Limb (tissue), 2 donors: ENCODE measurements at regions not wholly inside any gene's neighbourhood (a gene's known extent, or its start where the extent isn't known, plus 50 kb on each side); places are given as distances from the start of the nearest gene placed in this dataset.

Experiments
- DNase-seq, 2 donors: peaks; one replicate each; pipeline ENCODE4 v3.0.0-alpha.2; 2016; ENCODE audit errors: extremely low spot score in 2 of 2

DNA sequence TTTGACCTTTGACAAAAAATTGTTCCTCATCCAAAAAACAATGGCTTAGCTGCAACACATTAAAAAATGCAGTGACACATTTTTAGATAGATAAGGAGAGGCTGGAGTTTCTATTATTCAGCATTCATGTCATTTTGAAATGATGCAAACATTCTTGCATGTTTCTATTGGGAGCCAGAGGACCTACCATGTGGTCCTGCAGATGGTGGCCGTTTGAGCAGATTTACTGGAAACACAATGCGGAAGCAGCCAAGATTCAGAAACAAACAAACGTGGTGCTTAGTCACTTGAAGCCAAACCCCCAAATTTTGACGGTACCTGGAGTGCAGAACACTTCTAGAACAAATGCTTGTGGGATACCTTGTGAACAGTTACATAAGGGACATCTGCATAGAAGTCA lies 456.7 kb downstream of the PCDH18 start:
- no peak for DNase-seq

DNA sequence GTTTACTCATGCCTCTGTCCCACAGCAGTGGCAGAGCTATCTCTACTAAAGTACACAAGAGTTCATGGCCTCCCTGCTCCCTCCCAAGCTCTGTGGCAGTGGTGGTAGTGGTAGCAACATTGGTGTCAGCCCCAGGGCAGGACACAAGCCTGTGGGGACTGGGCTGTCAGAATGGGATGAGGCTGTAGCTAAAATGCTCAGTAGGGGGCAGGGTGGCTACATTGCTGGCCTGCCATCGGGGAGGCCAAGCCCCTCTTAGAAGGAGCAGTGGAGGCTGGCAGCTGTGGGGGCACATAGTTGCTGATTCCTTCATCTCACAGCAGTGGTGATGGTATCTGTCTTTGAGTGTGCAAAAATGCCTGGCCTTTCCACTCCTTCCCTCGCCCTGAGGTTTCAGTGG lies 461.7 kb downstream of the PCDH18 start:
- DNase-seq: no peak

DNA sequence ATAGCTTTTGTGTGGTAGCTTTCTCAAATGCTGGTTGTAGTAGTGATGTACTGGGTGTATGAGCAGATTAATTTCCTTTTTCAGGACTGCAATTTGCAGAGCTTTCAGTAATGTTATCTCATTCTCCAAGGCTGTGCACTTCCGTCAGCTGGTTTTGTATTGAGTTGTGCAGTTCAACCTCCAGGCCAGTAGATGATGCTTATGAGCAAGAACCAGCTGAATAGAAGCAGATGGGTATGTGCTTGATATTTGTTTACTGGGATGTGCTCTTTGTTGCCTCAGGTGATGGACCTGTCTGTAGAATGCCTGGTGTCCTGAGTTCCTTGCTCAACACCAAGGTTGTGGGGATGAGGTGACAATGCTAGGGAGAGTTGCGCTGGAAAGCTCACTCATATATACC lies 462.8 kb downstream of the PCDH18 start:
- no peak for DNase-seq

DNA sequence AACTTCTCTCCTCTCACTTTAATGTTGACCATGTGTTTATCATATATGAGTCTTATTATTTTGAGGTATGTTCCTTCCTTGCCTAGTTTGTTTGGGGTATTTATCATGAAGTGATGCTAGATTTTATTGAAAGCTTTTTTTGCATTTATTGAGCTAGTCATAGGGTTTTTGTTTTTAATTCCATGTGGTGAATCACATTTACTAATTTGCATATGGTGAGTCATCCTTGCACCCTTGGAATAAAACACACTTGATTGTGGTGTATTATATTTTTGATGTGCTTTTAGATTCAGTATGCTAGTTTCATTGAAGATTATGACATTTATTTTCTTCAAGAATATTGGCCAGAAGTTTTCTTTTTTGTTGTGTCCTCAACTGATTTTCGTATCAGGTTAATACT lies 464.6 kb downstream of the PCDH18 start:
- no peak for DNase-seq

DNA sequence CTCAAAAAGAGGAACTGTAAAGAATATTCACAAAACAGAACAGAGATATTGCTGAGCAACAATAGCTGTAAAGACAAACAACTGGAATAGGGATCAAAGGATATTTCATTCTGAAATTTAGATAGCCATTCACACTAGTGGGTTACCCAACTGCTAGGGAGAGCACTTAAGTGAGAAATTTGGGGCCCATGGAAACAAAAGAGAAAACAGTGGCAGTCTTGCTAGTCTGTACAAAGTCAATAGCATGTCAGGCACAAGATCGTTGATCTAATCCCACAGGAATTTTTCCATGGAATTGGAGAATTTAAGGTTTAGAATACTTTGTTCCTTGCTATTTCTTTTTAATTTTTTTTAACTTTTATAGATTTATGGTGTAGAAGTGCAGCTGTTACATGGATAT lies 467.0 kb downstream of the PCDH18 start:
- no peak for DNase-seq

DNA sequence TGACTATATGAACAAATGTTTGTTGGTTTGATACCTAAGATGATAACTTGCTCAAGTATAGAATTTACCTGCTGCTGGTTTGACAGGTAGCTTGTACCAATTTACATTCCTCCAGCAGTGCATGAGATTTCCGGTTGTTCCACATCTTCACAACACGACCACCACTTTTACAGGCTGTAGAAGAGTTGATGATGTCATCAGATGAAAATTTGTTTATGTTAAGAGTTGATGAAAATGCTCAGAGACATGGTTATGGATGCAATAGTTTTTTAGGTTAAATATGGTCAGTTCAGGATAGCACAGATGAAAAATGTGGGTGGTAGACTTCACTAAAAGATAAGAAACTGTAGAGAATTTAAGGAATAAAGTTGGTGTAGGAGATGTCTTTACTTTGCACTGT lies 468.3 kb downstream of the PCDH18 start:
- DNase-seq: no peak

DNA sequence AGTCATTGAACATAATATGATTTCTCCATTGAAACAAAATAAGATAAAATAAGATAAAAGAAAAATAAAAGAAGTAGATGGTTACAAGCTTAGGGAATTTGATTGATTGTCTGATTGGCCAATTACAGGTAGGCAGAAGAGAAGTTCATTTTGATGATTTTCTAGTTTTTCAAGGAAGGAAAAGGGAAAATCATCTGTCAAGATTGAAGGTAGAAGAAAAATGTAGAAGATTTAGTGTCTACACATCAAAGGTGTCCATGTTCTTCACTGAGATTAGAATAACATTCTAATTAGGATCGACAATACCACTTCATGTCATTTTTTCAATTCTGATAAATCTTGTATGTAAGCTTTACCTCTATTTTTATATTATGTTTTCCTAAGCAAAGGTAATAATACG lies 489.1 kb downstream of the PCDH18 start:
- DNase-seq: no peak

DNA sequence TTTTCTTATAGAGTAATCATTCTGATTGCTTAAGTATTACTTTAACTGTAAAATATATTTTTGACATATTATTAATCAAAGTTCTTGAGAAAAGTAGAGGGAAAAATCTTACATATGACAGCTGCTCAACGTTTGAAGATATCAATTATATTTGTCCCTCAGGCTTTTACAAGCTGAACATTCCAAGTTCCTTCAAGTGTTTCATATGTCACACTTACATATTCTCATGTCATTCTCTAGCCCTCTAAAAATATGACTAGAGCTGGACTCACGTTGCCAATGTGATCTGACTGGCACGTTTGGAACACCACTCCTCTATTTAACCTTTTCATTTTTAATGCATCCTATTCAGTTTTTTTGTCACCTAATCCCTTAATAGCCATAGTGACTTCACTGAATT lies 492.9 kb downstream of the PCDH18 start:
- DNase-seq: no peak

DNA sequence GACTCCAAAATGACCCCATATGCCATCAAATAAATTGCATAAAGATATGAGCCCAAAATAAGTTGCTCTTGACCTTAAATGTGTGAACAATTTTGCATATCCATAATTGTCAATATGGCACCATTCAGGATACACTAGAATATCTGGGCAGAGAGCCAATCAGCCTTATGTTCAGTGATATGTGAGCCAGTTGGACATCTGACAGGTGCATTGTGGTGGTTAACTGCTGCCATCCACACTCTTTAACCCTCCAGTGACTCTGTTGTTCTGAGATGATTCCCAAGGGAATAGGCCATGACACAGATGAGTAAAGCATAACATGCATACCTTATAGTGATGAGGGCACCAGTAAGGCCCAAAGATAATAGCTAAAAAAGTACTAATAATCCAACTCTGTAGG lies 500.1 kb downstream of the PCDH18 start:
- DNase-seq: no peak

DNA sequence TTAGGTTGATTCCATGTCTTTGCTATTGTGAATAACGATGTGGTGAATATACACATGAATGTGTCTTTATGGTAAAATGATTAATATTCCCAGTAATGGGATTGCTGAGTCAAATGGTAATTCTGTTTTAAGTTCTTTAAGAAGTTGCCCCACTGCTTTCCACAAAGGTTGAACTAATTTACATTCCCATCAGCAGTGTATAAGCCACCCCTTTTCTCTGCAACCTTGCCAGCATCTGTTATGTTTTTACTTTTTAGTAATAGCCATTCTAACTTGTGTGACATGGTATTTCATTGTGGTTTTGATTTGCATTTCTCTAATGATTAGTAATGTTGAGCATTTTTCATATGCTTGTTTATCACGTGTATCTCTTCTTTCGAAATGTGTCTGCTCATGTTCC lies 503.3 kb downstream of the PCDH18 start:
- DNase-seq: no peak

DNA sequence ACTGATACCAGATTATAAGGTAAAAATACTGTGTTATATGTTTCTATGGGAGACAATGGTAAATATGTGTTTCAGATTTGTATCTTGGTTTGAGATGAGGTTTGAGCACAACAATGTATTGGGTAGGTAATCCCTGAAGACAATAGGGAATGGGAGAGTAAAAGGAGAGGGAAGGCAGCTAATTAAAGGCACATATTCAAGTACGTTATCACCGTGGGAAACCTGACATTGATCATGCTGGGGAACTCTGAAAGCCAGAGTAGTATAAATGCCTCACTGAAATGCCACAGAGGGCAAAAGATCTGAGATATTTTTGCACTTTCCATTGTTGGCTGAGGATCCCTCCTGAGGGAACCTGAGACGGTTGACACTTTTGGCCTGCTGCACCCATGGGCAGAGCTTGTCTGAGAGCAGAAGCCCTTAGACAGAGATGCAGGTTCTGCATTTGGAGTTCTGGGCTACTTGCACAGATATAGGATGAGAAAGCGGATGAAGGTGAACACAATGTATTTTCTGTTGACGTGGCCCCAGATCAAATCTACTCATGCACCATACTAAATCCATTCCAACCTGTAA lies 506.7 kb downstream of the PCDH18 start:
- no peak for DNase-seq

DNA sequence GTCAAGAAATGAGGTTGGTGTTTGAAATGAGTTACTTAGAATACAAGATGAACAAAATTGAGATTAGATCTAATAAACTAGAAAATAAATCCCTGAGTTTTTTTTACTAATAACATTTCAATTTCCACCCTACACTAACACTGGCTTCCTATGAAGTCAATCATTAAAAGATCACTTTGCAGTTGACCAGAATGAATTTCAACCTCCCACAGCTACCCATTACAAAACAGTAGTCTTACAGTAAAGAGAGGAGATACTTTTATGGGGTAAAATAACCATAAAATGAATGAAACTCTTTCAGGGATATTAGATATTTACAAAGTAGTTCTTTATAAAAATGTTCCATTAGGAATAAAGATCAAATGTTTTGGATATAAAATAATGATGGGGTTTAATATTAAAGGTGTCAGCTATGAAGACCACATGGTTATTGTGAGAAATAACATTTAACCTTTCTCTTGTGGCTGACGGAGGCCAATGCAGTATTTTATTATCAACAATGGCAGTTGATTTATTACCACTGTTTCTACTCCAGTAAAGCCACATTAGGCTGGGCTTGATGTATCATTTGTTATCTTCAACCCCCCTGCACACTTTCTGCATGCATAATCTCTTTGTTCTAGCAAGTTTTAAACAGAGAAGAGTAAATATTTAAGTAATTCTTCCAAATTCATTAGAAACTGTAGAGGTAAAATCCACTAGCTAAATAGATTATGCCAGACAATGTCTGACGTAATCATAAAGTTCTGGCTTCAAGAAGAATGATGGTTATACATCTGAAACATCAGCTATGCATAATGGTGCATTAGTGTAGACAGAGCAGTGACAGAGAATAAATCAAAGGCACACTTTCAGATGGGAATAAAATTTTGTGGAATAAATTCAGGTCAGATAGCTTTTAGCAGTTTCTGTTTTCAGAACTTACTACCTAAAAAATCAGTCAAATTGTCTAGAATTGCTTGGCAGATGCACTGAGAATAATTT lies 516.6 kb downstream of the PCDH18 start:
- DNase-seq: no peak

DNA sequence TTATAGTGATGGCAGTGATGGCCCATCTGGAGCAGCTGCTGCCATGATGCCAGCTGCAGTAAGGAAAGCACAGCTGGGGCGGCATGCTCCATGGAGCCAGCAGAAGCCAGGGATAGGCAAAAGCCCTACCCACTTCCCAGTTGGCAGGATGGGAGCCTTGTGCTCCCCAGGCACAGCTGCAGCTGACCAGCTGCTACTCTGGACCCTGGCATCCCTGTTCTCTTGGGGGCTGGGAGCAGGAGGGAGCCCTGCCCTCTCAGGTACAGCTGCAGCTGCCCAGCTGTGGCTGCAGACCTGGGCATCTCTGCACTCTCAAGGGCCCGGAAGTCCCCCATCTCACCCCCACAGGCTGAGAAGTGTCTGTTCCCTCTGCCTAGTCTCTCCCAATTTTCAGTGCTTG lies 531.9 kb downstream of the PCDH18 start:
- DNase-seq: no peak

DNA sequence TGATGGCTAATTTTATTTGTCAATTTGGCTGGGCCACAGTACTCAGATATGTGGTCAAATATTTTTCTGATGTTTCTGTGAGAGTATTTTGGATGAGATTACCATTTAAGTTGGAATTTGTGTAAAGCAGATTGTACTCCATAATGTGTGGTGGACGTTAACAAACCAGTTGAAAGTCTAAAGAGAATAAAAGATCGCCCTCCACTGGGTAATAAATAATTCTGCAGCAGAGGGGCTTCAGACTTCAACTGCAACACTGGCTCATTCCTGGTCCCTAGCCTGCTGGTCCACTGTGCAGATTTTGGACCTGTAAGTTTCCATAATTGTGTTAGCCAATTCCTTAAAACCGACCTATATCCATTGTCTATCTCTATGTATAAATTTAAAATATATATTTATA lies 540.3 kb downstream of the PCDH18 start:
- DNase-seq: no peak

DNA sequence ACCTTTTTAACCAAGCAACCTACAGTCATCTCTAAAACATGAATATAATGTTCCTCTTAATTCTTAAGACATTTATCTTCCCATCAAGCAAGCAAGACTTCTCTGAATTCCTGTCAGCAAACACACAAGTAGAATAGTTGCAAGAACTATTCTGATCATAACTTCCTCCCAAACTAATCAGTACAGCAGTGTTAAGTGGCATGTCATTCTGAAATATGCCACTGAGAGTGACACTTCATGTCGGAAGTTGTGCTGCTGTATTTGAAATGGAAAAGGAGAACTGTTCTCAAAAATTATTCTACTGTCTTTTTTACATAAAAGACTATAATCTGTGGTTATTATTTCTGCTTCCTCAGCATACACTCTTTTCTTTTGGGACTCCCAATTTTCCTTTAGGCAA lies 546.6 kb downstream of the PCDH18 start:
- no peak for DNase-seq

DNA sequence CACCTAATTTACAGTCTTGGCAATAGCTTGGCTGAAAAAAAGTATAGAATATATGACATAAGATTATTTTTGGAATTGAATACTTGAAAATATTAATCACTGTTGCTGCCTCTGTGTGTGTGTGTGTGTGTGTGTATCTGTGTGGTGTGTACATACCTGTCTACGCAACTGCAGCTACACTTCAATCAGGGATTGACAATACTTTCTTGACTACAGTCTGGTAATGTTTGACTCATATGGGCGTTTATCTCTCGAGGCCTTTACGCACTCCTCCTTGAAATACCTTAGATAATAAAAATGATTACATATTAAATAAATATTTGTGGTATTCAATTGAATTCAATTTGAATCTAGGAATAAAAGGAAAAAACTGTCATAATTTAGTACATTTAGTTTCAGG lies 565.2 kb downstream of the PCDH18 start:
- DNase-seq: no peak

DNA sequence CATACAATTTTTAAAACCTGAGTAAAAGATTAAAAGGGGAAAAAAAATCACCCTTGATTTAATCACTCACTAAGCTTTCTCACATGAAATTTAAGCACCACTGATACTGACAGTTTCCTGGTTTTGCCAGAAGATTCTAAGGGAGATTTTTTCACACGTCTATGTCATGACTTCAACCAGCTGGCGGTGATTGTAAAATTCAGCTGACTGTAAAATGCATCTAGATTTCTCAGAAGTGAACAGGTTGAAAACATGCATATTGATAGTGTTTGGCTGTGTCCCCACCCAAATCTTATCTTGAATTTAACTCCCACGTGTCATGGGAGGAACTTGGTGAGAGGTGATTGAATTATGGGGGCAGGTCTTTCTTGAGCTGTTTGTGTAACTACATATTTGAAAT lies 566.8 kb downstream of the PCDH18 start:
- no peak for DNase-seq

DNA sequence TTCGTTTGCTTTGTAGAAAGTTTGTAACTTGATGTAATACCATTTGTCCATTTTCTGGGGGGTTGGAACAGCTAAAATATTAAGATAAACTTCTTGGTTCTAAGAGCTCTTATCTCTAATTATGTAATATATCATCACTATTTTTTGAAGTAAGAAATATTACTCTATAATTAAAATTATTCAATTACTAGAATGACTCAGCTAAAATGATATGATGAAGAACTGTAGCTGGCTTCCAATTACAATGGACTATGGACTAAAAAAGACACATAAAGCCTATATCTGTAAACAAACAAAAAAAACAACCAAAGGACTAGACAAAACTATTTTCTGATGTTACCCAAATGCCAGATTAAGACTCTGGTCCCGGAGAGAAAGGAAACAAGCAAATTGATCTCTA lies 569.4 kb downstream of the PCDH18 start:
- no peak for DNase-seq

DNA sequence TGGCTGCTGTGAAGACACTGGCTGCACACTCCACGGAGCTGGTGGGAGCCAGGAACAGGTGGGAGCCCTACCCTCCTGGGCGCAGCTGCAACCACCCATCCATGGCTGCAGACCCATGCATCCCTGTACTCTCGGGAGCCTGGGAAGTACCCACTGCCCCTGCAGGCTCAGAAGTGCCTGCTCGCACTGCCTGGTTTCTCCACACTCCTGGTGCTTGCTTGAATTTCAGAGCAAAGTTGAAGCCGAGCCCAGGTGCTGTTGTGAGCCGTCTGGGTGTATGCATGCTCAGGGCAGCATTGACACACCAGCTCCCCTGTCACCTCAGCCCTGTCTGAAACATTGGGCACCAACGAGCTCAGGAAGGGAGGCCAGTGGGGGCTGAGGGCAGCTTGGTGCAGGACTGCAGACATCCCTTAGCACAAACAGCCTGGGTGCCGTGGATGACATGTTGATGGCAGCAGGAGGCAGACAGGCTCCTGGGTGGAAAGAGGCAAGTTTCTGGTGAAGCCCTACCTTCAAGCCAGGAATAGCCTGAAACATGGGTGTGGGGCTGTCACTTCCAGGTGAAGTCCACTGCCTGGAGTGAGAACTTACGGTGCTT lies 585.9 kb downstream of the PCDH18 start:
- no peak for DNase-seq

DNA sequence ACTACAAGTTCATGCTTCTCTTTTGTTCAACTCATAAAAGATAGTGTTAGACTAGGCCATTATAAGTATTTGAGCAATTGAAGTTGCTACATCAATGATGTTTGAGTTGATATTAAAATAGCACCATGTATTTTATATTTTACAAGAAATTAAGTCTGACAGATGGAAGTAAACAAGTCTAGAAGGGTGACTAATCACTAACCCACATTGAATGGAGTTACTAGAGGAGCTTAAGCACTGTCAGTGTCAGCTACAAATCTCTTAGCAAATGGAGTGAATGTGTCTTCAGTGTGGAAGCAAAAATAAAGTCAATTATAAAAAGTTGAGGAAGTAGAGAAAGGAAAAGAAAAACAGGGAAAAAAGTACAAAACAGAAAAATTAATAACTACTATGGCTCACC lies 592.5 kb downstream of the PCDH18 start:
- DNase-seq: no peak

DNA sequence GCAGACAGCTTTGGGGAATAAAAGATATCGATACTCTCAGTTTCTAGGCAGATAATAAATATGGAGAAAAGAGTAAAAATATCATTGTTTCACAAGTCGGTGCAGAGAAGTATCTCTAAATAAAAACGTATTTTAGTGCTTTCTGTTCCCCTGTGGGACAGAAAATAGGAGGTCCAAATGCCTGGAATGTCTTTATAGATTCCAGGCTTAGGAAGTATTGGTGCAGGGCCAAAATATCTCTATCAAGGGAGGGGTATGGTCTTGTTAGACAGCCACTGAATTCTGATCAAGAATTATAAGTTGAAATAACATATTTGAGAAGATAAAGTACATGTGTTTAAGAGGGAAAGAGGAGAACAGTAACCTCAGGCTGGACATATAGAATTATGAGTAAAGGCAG lies 596.4 kb downstream of the PCDH18 start:
- DNase-seq: peak in 1 of 2 donors; percentile 10

DNA sequence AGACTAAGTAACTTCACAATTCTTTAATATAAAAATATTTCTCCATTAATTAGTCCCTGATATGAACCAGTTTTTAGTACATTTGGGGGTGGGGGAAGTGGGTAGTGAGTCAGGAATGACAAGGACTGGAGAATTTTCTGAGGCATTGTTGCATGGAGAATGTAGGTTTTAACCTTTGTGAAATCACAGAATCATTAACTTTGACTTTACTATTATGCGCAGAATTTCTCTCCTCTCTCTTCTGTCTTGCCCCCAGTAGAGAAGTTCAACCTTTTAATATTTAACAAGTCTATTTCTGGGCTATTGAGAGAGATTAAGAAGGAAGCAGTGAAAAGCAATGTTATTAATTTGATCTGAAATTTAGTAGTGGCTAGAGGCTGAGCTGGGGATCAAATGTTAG lies 597.0 kb downstream of the PCDH18 start:
- no peak for DNase-seq

DNA sequence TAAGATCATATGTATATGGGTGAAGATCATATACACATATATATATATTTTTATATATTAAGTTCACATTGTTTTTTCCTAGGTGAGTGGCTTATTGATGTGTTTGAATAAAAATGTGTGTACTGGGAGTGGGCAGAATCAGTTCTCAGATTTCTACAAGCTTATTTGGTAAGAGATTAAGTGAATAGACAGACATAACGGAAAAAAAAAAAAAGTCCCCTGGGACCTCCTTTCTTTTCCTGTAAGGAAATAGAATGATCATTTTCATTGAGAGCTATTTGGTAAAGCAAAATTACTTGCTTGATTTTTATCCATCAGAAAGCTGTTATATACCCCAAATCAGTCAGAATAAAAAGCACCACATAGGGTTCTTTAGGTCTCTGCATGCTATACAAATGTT lies 597.7 kb downstream of the PCDH18 start:
- DNase-seq: no peak
